ENCODE measurements at regions not wholly inside any gene's neighbourhood (a gene's known extent, or its start where the extent isn't known, plus 50 kb on each side); places are given as distances from the start of the nearest gene placed in this dataset.
"Not testable (repeated sequence)": the region's sequence is repeated elsewhere in the genome, so short reads cannot be mapped to it uniquely, and the experiment has no call there.

GRCh38 chrX:63581906-63582305 is 203.1 kb downstream of the ARHGEF9 start:
- no peak for DNase-seq

DNA sequence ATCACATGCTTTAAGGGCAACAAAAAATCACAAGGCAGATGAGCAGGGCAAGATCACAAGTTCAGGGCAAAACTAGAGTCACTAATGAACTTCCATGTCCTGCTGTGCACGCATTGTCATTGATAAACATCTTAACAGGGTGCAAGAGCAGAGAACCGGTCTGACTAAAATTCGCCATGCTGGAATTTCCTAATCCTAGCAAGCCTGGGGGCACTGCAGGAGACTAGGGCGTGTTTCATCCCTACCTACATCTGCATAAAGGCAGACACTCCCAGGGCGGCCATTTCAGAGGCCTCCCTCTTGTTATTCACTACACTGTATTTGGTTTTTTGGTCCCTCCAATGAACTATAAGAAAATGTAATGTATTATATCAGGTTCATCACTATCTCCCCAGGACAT is 203.6 kb downstream of the ARHGEF9 start:
- DNase-seq = no peak

DNA sequence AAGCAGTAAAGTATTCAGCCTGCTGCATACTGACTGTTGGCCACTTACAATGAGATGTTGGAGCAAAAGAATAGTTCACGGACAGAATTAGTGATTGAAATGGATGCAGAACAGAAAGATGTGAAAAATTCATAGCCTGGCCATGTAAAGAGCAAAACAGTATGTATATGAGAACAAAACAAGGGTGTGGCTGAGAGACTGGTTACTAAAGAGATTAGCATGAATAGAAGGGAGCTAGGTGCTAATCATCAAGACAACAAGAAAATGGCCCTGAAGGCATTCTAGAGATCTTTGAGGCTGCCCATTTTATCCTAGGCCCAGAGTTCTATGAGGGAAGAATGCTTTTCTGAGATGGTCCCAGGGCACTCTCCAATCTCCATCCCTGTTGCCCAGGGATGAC is 208.5 kb downstream of the ARHGEF9 start:
- no peak for DNase-seq

GRCh38 chrX:63575700-63576099 is 209.3 kb downstream of the ARHGEF9 start:
- DNase-seq = not testable (repeated sequence)

- DNase-seq = no peak
Measured at GRCh38 chrX:63566856-63567255, 215.7 kb upstream of the SPIN4 start.

GRCh38 chrX:63561425-63561824 is 210.3 kb upstream of the SPIN4 start:
- DNase-seq = peak; percentile 3

DNA sequence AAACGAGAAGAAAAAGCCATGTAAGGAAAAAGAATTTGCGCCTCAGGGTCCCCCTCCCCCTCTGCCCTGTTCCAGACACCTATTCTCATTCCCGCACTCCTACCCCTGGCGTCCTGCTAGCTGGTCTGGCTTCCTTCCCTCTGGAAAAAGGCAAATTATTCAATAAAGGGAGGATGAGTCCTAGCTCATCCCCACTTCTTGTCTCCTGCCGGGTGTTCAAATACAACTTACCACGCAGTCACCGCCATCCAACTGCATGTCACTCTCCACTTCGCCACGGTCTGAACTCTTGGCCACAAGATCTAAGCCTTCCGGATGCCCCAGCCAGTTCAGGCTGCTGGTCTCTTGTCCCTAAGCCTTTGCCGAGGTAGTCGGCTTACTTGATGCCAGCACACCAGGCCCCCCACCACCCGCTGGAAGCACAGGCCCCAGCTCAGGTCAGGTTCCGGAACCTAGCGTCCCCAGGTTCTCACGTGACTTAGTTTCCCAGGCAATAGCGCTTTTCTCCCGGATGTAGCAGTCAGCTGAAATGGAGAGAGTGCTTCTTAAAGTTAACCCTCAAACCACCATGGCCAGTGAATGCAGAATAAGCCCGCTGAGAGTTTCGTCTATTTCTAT is 209.6 kb upstream of the SPIN4 start:
- DNase-seq = peak; percentile 82

DNA sequence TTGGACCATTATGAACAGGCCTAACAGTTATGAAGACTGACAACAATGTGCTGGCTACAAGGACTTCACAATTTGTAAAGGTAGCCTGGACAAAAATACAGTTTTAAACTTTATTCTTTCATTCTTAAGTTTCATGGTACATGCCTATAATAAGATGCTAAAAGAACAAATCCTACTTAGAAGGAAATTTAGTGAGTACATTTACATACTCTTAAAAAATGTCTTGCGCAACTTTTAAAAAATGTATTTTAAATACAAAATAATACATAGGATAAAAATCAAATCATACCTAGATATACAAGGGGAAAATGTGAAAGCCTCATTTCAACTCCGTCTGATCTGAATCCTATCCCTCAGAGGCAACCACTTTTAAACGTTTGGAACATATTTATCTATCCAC is 200.7 kb upstream of the SPIN4 start:
- DNase-seq = no peak

DNA sequence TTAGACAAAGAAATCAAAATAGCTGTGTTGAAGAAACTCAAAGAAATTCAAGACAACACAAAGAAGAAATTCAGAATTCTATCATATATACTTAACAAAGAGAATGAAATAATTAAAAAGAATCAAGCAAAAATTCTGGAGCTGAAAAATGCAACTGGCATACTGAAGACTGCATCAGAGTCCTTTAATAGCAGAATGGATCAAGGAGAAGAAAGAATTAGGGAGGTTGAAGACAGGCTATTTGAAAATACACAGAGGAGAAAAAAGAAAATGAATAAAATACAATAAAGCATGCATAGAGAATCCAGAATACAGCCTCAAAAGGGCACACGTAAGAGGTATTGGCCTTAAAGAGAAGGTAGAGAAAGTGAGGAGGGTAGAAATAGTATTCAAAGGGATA is 179.5 kb upstream of the SPIN4 start:
- no peak for DNase-seq

GRCh38 chrX:63529961-63530360 is 178.8 kb upstream of the SPIN4 start:
- no peak for DNase-seq

- DNase-seq = no peak
Measured at GRCh38 chrX:63526863-63527262, 175.7 kb upstream of the SPIN4 start.

DNA sequence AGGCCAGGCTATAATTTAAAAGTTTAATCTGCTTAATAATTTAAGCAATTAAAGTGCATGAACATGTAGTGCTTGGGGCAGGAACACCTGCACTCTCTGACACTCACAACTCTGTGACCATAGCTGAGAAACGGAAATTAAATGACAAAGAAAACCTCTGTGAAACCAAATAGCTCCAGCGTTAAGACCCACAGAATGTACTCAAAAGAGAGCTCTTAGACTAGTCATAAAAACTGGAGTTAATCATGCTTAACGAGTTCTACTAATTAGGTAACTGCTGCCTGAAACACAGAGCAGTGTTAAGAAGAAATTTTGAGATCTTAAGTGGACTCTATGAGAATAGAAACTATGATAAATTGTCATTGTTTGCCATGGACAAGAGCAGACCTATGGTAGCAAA is 174.4 kb upstream of the SPIN4 start:
- no peak for DNase-seq

DNA sequence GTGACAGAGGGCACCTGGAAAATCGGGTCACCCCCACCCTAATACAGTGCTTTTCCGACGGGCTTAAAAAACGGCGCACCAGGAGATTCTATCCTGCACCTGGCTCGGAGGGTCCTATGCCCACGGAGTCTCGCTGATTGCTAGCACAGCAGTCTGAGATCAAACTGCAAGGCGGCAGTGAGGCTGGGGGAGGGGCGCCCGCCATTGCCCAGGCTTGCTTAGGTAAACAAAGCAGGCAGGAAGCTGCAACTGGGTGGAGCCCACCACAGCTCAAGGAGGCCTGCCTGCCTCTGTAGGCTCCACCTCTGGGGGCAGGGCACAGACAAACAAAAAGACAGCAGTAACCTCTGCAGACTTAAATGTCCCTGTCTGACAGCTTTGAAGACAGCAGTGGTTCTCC is 168.2 kb upstream of the SPIN4 start:
- DNase-seq = not testable (repeated sequence)

DNA sequence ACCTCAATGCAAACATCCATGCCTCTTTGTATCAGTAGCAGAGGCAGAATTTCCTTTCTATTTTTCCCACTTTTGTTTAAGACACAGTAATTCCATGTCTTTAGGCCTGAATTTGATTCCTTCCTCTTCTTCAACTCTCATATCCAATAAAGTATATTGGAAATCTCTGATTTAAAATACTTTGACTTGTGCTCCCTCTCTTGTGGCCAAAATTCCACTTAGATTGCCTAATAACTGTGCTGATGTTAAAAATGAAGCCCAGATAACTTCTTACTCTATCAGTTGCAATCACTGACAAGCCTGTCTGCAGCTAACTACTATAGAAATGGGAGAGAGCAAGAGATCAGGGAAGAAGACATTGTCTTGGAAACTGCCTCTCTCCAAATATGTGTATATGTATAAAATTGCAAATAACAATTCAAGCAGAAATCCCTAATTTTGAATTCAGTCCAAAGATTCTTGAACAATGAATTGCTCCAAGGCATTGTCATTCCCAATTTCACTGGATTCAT is 163.5 kb upstream of the SPIN4 start:
- no peak for DNase-seq

GRCh38 chrX:63513825-63514568 is 162.9 kb upstream of the SPIN4 start:
- DNase-seq = no peak

- DNase-seq = no peak
Measured at GRCh38 chrX:63511361-63511760, 160.2 kb upstream of the SPIN4 start.

DNA sequence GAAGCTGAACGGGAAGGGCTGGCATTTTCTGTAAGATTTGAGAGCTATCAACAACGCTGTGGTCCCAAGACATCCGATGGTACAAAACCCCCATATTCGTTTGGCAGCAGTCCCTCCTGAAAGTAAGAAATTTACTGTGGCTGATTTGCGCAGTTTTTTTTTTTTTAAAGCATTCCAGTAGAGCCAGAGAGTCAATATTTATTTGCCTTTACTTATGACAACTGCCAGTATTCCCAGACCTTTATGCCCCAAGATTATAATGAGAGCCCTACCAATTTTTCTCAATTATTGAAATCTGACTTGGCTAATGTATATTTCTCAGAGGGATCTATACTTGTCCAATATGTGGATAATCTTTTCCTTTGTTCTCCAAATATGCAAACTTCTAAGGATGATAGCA is 157.5 kb upstream of the SPIN4 start:
- DNase-seq = no peak

- DNase-seq = peak; percentile 58
Measured at GRCh38 chrX:63506320-63506719, 155.2 kb upstream of the SPIN4 start.

- no peak for DNase-seq
Measured at GRCh38 chrX:63503541-63503940, 152.4 kb upstream of the SPIN4 start.

- no peak for DNase-seq
Measured at GRCh38 chrX:63488546-63489373, 137.6 kb upstream of the SPIN4 start.

DNA sequence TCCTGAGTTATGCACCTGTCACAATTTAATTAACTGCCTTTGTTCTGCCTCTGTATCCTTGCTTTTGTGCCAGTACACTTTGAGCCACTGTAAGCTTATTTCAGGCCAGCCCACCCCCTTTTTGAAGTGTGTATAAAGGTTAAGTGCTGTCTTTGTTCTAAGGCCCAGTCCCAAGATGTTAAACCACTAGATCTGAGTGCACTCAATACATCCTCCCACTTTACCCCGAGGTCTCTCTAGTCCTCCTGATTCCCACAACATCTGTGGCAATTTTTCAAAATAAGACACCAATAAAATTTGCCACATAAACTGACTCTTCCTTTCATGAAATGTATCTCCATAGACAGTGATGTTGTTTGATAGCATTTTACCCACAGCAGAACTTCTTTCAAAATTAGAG is 124.1 kb upstream of the SPIN4 start:
- no peak for DNase-seq

- DNase-seq = no peak
Measured at GRCh38 chrX:63471004-63471403, 119.9 kb upstream of the SPIN4 start.

DNA sequence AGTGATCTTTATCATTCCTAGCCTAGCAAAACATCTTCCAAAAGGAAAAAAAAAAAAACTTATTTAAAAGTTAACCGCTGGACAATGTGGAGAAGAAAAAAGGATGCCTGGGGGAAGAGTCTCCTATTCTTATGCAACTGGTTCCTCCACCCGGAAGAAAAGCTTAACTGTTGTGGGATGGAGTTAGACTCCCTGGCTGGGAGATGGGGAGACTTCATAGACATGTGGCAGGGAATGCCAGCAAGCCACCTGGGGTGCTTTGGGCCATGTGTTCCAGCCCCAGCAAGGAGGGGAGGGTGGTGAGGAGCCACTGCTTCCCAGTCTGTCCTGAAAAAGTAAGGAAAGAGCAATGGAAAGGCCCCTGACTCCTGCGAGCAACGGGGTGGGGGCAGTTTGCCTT is 119.4 kb upstream of the SPIN4 start:
- DNase-seq = no peak

GRCh38 chrX:63466690-63467089 is 115.6 kb upstream of the SPIN4 start:
- DNase-seq = no peak
